HG03378 (cell line): ENCODE measurements at regions not wholly inside any gene's neighbourhood (a gene's known extent, or its start where the extent isn't known, plus 50 kb on each side); places are given as distances from the start of the nearest gene placed in this dataset.

ENCODE experiments used
- ATAC-seq: cut with Tn5 transposase; IDR thresholded peaks from one replicate; pipeline ENCODE4 v1.9.1; 2021; ENCODE audit warnings: mild to moderate bottlenecking, moderate library complexity; ENCODE audit not compliant: unreplicated experiment

DNA sequence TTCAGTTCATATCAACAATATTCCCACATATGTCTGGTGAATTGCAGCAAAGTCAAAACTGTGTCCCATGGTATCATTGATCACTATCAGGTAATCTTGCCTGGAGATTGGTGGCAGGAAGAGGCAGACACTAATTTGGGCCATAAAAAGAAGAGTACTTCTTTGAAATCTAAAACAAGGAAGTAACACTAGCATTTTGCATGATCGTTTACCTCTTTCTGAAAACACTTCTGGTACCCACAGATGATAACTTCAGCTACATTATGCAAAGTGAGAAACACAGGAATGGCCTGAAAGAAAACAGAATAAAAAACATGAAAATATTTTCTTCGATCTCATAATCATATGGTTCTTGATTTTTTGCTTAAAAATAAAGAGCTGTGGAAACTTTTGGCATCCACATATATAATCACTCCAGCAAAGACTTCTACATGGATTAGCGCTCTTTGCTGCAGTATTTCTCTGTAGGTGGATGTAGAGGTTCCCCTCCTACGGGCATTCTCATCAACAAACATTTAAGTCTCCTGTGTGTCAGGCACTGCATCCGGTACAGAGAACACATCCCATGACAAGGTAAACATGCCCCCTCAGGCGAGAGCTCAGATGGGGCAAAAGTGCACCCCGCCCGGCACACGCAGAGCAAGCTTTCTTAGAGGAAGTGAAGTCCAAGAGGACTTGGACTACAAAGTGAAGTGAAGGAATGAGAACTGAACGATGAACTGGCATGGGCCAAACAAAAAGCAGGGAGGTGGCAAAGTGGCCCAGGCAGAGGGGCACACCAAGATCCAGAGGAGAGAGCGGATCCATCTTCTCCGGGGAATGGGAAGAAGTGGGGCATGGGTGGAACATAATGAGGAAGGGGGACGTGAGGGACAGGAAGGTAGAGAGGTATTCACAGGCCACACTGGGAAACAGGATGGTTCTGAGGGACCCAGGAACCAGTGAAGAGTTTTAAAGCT lies 68.0 kb upstream of the RIOK3 start:
- no peak for ATAC-seq

DNA sequence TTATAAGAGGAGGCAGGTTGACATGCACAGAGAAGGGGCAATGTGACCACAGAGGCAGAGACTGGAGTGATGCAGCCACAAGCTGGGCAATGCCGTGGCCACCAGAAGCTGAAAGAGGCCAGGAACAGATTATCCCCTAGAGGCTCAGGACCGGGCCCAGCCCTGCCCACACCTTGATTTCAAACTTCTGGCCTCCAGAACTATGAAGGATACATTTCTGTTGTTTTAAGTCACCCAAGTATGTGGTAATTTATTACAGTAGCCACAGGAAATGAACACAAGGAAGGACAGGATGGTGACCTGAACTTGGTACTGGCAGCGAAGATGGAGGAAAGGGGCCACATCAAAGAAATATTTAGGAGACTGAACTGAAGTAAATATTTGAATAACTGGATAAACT lies 66.8 kb upstream of the RIOK3 start:
- no peak for ATAC-seq

DNA sequence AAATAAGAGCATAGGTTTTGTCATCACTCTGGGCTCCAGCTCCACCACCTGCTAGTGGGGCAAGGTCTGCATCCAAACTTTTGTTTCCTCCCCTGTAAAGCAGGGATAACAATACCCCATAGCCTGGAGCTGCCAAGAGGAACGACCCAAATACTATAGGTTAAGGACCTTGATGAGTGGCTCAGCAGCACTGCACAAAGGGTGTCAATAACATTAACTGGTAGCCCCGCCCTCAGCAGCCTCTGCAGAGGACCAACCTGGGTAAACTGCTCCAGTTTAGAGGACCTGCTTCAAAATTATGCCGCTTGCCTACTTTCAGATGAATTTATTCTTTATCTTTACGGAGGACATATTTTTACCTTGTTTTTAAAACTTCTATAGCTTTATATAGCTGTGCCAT lies 65.8 kb upstream of the RIOK3 start:
- no peak for ATAC-seq

- ATAC-seq, result no peak
Observed at GRCh38 chr18:23388357-23388756, 64.7 kb upstream of the RIOK3 start.

GRCh38 chr18:23391156-23391555 lies 61.9 kb upstream of the RIOK3 start:
- ATAC-seq, result no peak

GRCh38 chr18:23397907-23398306 lies 55.2 kb upstream of the RIOK3 start:
- ATAC-seq, result no peak

GRCh38 chr18:23398401-23398800 lies 54.7 kb upstream of the RIOK3 start:
- no peak for ATAC-seq

GRCh38 chr18:23399067-23399466 lies 54.0 kb upstream of the RIOK3 start:
- ATAC-seq, result no peak

DNA sequence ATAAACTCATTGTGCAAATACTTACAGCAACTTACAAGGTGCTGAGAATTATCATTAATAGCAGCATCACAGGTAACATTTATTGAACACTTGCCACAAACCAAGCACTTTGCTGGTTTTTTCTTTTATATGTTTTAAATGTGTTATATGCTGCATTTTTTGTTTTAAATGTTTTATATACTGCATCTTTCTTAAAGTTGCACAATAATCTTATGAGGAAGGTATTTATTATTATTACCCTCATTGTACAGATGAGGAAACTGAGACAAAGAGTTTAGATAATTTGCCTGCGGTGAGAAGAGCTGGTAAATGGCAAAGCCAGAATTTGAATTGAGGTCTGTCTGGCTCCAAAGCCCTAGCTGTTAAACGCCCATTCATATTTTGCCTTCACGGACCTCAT lies 52.2 kb upstream of the RIOK3 start:
- ATAC-seq, result no peak

GRCh38 chr18:23401400-23402347 lies 51.4 kb upstream of the RIOK3 start:
- ATAC-seq, result no peak
